MM.1S (cell line): ENCODE measurements at regions not wholly inside any gene's neighbourhood (a gene's known extent, or its start where the extent isn't known, plus 50 kb on each side); places are given as distances from the start of the nearest gene placed in this dataset.

ENCODE experiments used
- DNase-seq: peaks from one replicate; pipeline ENCODE4 v3.0.0-alpha.2; 2015
- H2AFZ ChIP-seq: fragments of 300-600 bp; sonication (generic); 2 replicates; pipeline ENCODE4 v1.6.0; 2016; ENCODE audit warnings: antibody characterized with exemption, low read length
- H3F3A ChIP-seq: fragments of 300-600 bp; sonication (generic); 2 replicates; pipeline ENCODE4 v1.6.1; 2016; ENCODE audit warnings: mild to moderate bottlenecking, antibody characterized with exemption, low read length, moderate library complexity, mixed read lengths; ENCODE audit not compliant: insufficient read depth
- H3K27ac ChIP-seq: fragments of 300-600 bp; sonication (generic); 2 replicates; pipeline ENCODE4 v1.5.1; 2016; ENCODE audit warnings: mild to moderate bottlenecking, low read length
- H3K27me3 ChIP-seq: fragments of 300-600 bp; sonication (generic); replicated peaks from 2 replicates; pipeline ENCODE4 v1.6.0; 2016; ENCODE audit warnings: low read length; ENCODE audit not compliant: insufficient read depth
- H3K36me3 ChIP-seq: fragments of 300-600 bp; sonication (generic); replicated peaks from 2 replicates; pipeline ENCODE4 v1.6.1; 2016; ENCODE audit warnings: mild to moderate bottlenecking, low read length, mixed read lengths; ENCODE audit not compliant: insufficient read depth
- H3K4me1 ChIP-seq: fragments of 300-600 bp; sonication (generic); 2 replicates; pipeline ENCODE4 v1.6.1; 2016; ENCODE audit warnings: low read length, mixed read lengths
- H3K4me2 ChIP-seq: fragments of 300-600 bp; sonication (generic); 2 replicates; pipeline ENCODE4 v1.6.0; 2016; ENCODE audit warnings: low read depth, low read length
- H3K4me3 ChIP-seq: fragments of 300-600 bp; sonication (generic); 2 replicates; pipeline ENCODE4 v1.5.1; 2016; ENCODE audit warnings: low read length, mixed read lengths
- H3K79me2 ChIP-seq: fragments of 300-600 bp; sonication (generic); 2 replicates; pipeline ENCODE4 v1.6.1; 2016; ENCODE audit warnings: mixed run types, low read length, mixed read lengths
- H3K9ac ChIP-seq: fragments of 300-600 bp; sonication (generic); 2 replicates; pipeline ENCODE4 v1.6.1; 2016; ENCODE audit warnings: low read length, mixed read lengths
- H3K9me2 ChIP-seq: fragments of 300-600 bp; sonication (generic); replicated peaks from 2 replicates; pipeline ENCODE4 v1.6.1; 2016; ENCODE audit warnings: mild to moderate bottlenecking, low read length, mixed read lengths; ENCODE audit not compliant: insufficient read depth
- H3K9me3 ChIP-seq: fragments of 300-600 bp; sonication (generic); replicated peaks from 2 replicates; pipeline ENCODE4 v1.6.1; 2016; ENCODE audit warnings: mild to moderate bottlenecking, low read length, mixed read lengths; ENCODE audit not compliant: insufficient read depth
- H4K20me1 ChIP-seq: fragments of 300-600 bp; sonication (generic); 2 replicates; pipeline ENCODE4 v1.6.1; 2016; ENCODE audit warnings: mild to moderate bottlenecking, low read length, moderate library complexity, mixed read lengths; ENCODE audit not compliant: insufficient read depth
- CTCF ChIP-seq: fragments of 300-600 bp; sonication (generic); IDR thresholded peaks from 2 replicates; pipeline ENCODE4 v1.5.1; 2016; ENCODE audit warnings: antibody characterized with exemption, low read length, mixed read lengths
- EZH2 ChIP-seq: fragments of 300-600 bp; sonication (generic); optimal IDR thresholded peaks from 2 replicates; pipeline ENCODE3; 2017; ENCODE audit warnings: low read depth, mild to moderate bottlenecking, antibody characterized with exemption, low read length, mixed read lengths
- EZH2phosphoT487 ChIP-seq: fragments of 300-600 bp; sonication (generic); IDR thresholded peaks from 2 replicates; pipeline ENCODE4 v1.6.1; 2018; ENCODE audit warnings: antibody characterized with exemption, low read length

- H3K9me2 ChIP-seq = no peaks in the 10 kb centered on the region
- no peaks in the 10 kb centered on the region for H3K4me1 ChIP-seq
- H2AFZ ChIP-seq = no peak overlapping the region
- H3K79me2 ChIP-seq = no peaks in the 10 kb centered on the region
- no peaks in the 10 kb centered on the region for H4K20me1 ChIP-seq
- no peak overlapping the region for H3K4me2 ChIP-seq
- no peak overlapping the region for H3K4me3 ChIP-seq
- no peaks in the 10 kb centered on the region for H3F3A ChIP-seq
- H3K9me3 ChIP-seq = no peaks in the 10 kb centered on the region
- DNase-seq = no peak
- no peak overlapping the region for H3K9ac ChIP-seq
- no peaks in the 10 kb centered on the region for H3K27me3 ChIP-seq
- H3K27ac ChIP-seq = no peak overlapping the region
- TF ChIP-seq EZH2 (no peak), EZH2phosphoT487 (no peak), CTCF (no peak)
- no peaks in the 10 kb centered on the region for H3K36me3 ChIP-seq
Measured at GRCh38 chr14:82070040-82070439, 536.4 kb upstream of the SEL1L start.

GRCh38 chr14:82070753-82071152 is 537.1 kb upstream of the SEL1L start:
- no peak for DNase-seq
- Histone ChIP-seq H2AFZ (no peak overlapping the region), H3K79me2 (no peaks in the 10 kb centered on the region), H3K9me2 (no peaks in the 10 kb centered on the region), H3K4me2 (no peak overlapping the region), H3K9ac (no peak overlapping the region), H3K36me3 (no peaks in the 10 kb centered on the region), H3F3A (no peaks in the 10 kb centered on the region), H3K27ac (no peak overlapping the region), H3K4me1 (no peaks in the 10 kb centered on the region), H4K20me1 (no peaks in the 10 kb centered on the region), H3K9me3 (no peaks in the 10 kb centered on the region), H3K4me3 (no peak overlapping the region), H3K27me3 (no peaks in the 10 kb centered on the region)
- TF ChIP-seq CTCF = no peak
- TF ChIP-seq EZH2phosphoT487 = no peak
- no peak for TF ChIP-seq EZH2

- Histone ChIP-seq H3K4me1 (no peaks in the 10 kb centered on the region), H3F3A (no peaks in the 10 kb centered on the region), H2AFZ (no peak overlapping the region), H3K79me2 (no peaks in the 10 kb centered on the region), H3K9me2 (no peaks in the 10 kb centered on the region), H3K9me3 (no peaks in the 10 kb centered on the region), H3K36me3 (no peaks in the 10 kb centered on the region), H3K9ac (no peak overlapping the region), H3K27ac (no peak overlapping the region), H4K20me1 (no peaks in the 10 kb centered on the region), H3K4me2 (no peak overlapping the region), H3K27me3 (no peaks in the 10 kb centered on the region), H3K4me3 (no peak overlapping the region)
- TF ChIP-seq CTCF = no peak
- no peak for DNase-seq
Measured at GRCh38 chr14:82073547-82073946, 539.9 kb upstream of the SEL1L start.

GRCh38 chr14:82075566-82075965 is 541.9 kb upstream of the SEL1L start:
- Histone ChIP-seq H3K9me3 (no peaks in the 10 kb centered on the region), H3K9me2 (no peaks in the 10 kb centered on the region), H3K4me2 (no peak overlapping the region), H3K4me3 (no peak overlapping the region), H3K79me2 (no peaks in the 10 kb centered on the region), H3K4me1 (no peaks in the 10 kb centered on the region), H4K20me1 (no peaks in the 10 kb centered on the region), H3K36me3 (no peaks in the 10 kb centered on the region), H3F3A (no peaks in the 10 kb centered on the region), H3K27ac (no peak overlapping the region), H3K27me3 (no peaks in the 10 kb centered on the region), H3K9ac (no peak overlapping the region), H2AFZ (no peak overlapping the region)
- peak; percentile 36 for DNase-seq
- no peak for TF ChIP-seq EZH2phosphoT487
- TF ChIP-seq CTCF = no peak
- no peak for TF ChIP-seq EZH2
